NCI-H2171 (cell line): ENCODE measurements at regions not wholly inside any gene's neighbourhood (a gene's known extent, or its start where the extent isn't known, plus 50 kb on each side); places are given as distances from the start of the nearest gene placed in this dataset.
"Not testable (repeated sequence)": the region's sequence is repeated elsewhere in the genome, so short reads cannot be mapped to it uniquely, and the experiment has no call there.

ENCODE experiments used
- DNase-seq: peaks from one replicate; lab custom pipeline; 2025; lab: John Stamatoyannopoulos, UW

GRCh38 chr7:32816409-32816948 lies 75.1 kb downstream of the KBTBD2 start:
- not testable (repeated sequence) for DNase-seq

GRCh38 chr7:32814779-32815178 lies 76.8 kb downstream of the KBTBD2 start:
- DNase-seq: not testable (repeated sequence)

- DNase-seq: no peak
These were observed 81.7 kb downstream of the KBTBD2 start for GRCh38 chr7:32809871-32810270.

DNA sequence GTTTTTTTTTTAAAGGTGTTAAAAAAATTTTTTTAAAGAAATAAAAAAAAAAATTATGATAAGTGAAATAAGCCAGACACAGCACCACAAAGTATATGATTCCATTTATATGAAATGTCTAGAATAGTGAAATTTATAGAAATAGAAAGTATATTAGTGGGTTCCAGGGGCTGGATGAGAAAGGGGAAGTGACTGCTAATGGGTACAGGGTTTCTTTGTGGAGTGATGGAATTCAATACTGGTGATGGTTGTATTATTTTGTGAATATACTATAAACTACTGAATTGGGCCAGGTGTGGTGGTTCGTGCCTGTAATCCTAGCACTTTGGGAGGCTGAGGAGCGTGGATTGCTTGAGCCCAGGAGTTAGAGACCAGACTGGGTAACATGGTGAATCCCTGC lies 82.2 kb downstream of the KBTBD2 start:
- no peak for DNase-seq

DNA sequence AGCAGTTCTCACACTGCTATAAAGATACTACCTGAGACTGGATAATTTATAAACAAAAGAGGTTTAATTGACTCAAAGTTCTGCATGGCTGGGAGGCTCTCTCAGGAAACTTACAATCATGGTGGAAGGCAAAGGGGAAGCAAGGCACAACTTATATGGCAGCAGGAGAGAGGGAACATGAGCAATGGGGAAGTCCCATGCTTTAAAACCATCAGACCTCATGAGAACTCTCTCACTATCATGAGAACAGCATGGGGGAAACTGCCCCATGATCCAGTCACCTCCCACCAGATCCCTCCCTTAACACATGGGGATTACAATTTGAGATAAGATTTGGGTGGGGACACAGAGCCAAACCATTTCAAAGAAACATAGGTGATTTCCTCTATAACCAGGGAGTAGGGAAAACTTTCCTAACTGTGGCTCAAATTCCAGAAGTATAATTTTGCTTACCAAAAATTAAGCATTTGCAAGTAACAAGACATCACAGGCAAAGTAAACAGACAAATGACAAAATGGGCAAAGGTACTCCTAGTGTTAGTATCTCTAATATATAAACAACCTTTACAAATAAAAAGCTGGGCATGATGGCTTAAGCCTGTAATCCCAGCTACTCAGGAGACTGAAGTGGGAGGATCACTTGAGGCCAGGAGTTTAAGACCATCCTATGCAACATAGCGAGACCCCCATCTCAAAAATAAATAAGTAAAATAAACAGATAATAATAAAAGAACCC lies 88.0 kb downstream of the KBTBD2 start:
- no peak for DNase-seq

DNA sequence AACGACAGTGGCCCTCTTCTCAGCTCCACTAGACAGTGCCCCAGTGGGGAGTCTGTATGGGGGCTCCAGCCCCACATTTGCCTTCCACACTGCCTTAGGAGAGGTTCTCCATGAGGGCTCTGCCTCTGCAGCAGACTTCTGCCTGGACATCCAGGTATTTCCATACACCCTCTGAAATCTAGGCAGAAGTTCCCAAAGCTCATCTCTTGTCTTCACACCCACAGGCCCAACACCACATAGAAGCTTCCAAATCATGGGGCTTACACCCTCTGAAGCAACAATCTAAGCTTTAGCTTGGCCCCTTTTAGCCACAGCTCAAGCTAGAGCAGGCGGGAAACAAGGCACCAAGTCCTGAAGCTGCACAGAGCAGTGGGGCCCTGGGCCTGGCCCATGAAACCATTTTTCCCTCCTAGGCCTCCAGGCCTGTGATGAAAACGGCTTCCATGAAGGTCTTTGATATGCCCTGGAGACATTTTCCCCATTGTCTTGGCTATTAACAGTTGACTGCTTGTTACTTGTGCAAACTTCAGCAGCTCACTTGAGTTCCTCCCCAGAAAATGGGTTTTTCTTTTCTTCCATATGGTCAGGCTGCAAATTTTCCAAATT lies 89.2 kb downstream of the KBTBD2 start:
- no peak for DNase-seq

GRCh38 chr7:32793053-32793452 lies 98.5 kb downstream of the KBTBD2 start:
- DNase-seq: not testable (repeated sequence)

GRCh38 chr7:32790766-32791430 lies 100.7 kb downstream of the KBTBD2 start:
- not testable (repeated sequence) for DNase-seq

- not testable (repeated sequence) for DNase-seq
These were observed 102.3 kb downstream of the KBTBD2 start for GRCh38 chr7:32789266-32789665.

DNA sequence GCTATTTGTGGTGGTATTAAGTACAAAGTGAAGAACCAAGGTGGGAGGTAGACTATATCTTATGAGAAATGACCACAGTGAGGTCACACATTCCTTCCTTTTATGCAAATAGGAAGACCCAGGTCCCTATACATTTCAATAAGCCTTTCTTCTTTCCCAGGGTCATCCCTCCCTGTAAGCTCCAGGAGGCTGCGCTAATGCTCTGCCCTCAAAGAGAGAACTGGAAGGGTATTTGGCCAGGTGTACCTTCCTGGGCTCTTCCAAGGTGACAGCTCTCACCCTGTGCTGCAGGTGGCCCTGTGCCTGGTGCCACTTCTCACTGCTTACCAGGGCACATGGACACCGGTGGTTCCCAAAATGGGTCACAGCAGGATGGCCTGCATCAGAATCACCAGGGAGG lies 103.4 kb downstream of the KBTBD2 start:
- DNase-seq: not testable (repeated sequence)

GRCh38 chr7:32785365-32785944 lies 106.1 kb downstream of the KBTBD2 start:
- not testable (repeated sequence) for DNase-seq

DNA sequence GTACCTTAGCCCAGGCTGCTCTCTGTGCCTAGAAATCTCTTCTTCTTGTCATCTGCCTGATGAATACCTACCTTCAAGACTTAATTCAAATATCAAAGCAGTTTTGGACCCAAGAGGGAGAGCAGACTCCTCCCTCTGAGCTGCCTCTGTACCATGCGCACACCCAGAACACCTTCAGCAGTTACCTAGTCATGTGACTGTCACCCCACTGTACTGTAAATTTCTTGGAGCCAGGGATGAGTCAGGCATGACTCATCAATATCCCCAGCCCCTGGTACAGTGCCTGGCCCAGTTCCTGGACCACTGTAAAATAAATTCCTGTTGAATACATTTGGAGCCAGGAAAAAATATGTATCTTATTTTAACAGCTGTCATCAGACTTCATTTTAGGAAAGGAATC lies 111.7 kb downstream of the KBTBD2 start:
- not testable (repeated sequence) for DNase-seq

GRCh38 chr7:32779167-32779566 lies 112.4 kb downstream of the KBTBD2 start:
- DNase-seq: no peak

DNA sequence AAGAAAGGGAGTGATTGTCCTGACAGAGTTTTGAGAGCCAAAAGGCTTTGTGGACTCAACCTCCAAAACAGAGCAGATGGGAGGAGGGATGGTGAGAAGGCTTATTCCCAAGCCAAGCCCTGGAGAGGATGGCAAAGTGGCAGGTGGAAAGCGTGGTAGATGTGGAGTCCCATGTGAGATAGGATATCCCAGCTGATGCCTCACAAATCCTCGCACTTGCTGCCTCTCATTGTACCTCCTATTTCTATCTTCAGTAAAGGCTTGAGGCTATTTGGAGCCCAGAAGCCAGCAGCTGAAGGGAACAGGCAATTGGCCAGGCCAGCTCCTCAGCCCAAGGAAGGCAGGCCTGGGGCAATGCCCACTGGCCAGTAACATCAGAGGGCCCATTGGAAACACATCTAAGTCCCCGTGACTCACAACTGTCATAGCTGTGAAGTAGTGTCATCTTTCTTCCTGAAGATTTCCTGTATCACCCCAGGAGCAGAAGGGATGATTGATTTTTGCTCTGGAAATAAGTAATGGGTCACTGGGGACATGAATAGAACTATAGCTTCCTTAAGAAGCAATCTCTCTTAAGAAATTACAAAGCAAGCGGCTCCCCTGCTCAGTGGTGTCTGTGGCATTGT lies 114.4 kb downstream of the KBTBD2 start:
- not testable (repeated sequence) for DNase-seq

DNA sequence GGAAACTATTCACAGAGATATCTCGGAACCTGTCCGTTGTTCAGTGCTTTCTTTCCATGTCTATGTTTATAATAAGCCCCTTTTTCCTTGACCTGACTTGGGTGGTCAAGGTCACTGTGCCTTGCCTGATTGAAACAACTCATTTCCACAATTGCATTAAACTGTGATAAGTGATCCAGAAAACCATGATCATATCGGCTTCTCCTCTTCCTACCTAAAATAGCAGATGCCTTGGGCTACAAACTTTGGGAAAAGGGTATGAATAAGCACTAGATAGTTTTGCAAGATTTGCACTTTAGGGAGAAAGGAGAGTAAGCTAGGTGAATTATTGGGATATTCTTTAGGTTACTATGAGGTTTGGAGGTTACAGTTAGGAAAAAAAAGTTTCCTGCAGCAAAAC lies 115.2 kb downstream of the KBTBD2 start:
- DNase-seq: not testable (repeated sequence)

- not testable (repeated sequence) for DNase-seq
These were observed 115.8 kb downstream of the KBTBD2 start for GRCh38 chr7:32775809-32776208.

DNA sequence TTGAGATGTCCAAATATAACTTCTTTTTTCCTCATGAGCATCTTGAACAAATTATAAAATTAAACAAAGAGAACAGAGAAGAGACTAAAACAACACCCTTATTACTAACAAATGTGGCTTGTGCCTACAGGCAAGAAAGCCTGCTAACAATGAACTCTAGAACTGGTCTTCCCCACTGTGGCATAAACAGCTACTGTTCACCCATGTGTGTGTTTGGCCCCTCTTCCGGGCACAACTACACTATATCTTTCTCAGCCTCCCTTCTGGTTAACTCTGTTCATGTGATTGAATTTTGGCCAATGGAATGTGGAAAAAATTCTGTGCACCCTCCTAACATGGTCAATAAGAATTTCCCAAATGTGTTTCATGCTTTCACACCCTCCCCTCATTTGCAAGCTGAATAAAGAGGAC lies 117.0 kb downstream of the KBTBD2 start:
- no peak for DNase-seq

DNA sequence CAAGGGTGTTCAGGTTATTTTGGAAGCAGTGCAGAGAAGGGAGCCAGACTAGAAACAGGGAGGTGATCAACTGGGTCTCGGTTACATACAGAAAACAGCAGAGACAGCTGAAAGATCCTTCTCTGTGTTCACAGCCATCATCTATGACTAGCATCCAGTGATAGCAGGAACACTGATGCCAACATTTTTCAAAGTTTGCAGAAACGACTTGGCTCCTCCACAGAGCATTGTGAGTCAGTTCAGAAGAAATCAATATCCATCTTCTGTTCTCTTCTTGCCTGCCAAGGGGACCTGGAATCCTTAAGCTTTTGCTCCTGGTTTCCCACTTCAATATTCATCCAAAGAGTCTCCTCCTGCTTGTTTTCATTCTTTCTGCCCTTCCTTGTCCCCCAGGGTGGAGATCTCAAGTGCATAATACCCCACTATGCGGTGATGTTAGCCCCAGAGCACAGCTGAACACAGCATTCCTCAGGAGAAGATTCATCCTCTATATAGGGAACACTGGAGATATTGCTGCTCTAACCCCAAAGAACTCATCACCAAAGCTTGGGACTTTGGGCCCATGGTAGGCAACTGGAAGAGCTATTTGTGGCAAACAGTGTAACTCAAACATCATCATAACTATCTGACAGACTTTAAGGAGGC lies 122.6 kb downstream of the KBTBD2 start:
- DNase-seq: not testable (repeated sequence)

- not testable (repeated sequence) for DNase-seq
These were observed 123.2 kb downstream of the KBTBD2 start for GRCh38 chr7:32768338-32768737.

GRCh38 chr7:32765649-32766251 lies 125.8 kb downstream of the KBTBD2 start:
- peak; percentile 4 for DNase-seq

GRCh38 chr7:32765185-32765584 lies 126.4 kb downstream of the KBTBD2 start:
- no peak for DNase-seq
